ENCODE measurements at regions not wholly inside any gene's neighbourhood (a gene's known extent, or its start where the extent isn't known, plus 50 kb on each side); places are given as distances from the start of the nearest gene placed in this dataset.
"Not testable (repeated sequence)": the region's sequence is repeated elsewhere in the genome, so short reads cannot be mapped to it uniquely, and the experiment has no call there.

GRCh38 chr9:6101725-6102124 lies 86.3 kb upstream of the RANBP6 start:
- not testable (repeated sequence) for TF ChIP-seq CTCF (IDR thresholded peaks at IDR 0.05); ZFX (IDR thresholded peaks at IDR 0.05; ENCODE audit: borderline replicate concordance)

Data from 22Rv1 (cell line).